GM12878 (cell line): ENCODE measurements at regions not wholly inside any gene's neighbourhood (a gene's known extent, or its start where the extent isn't known, plus 50 kb on each side); places are given as distances from the start of the nearest gene placed in this dataset.

Source experiments
- ATAC-seq: fragments of 200-7000 bp; cut with Tn5 transposase; 3 replicates; pipeline ENCODE4 v1.9.1; 2020; ENCODE audit warnings: mild to moderate bottlenecking, moderate library complexity
- BruUV-seq: library from RNA; stranded (reverse); fragments of 400-500 nt; replicated peaks from 2 replicates; lab custom pipeline; 2021; lab: Mats Ljungman, UMichigan
- CTCF ChIA-PET: fragments of 300-600 bp; sonication (Branson Sonifier 250); formaldehyde crosslinking; extraction: SDS; loops from one replicate; lab custom pipeline; 2021; ENCODE audit warnings: inconsistent platforms; lab: Yijun Ruan, JAX
- POLR2A ChIA-PET: fragments of 350-600 bp; formaldehyde crosslinking; extraction: SDS; loops from one replicate; lab custom pipeline; 2021; ENCODE audit warnings: inconsistent platforms; lab: Charles Lee
- RAD21 ChIA-PET: fragments of 300-600 bp; sonication (Branson Sonifier 250); formaldehyde crosslinking; loops from one replicate; lab custom pipeline; 2023; ENCODE audit warnings: antibody characterized with exemption; ENCODE audit not compliant: unreplicated experiment; lab: Charles Lee
- SMC1A ChIA-PET: fragments of 300-600 bp; sonication (Branson Sonifier 250); formaldehyde crosslinking; loops from one replicate; lab custom pipeline; 2023; ENCODE audit not compliant: unreplicated experiment, uncharacterized antibody; lab: Charles Lee
- DNase-seq: peaks from one replicate; pipeline ENCODE4 v3.0.0-alpha.2; 2011; ENCODE audit warnings: low read depth, low spot score
- FAIRE-seq: peaks from 3 replicates; lab custom pipeline; 2011; peaks lifted over from hg19 to GRCh38; lab: Jason Lieb, UNC
- H2AFZ ChIP-seq: 2 replicates; pipeline ENCODE4 v1.6.0; 2011; ENCODE audit warnings: low read depth, low read length, control low read depth; ENCODE audit not compliant: control insufficient read depth
- H3K27ac ChIP-seq: 2 replicates; pipeline ENCODE4 v1.5.1; 2011; ENCODE audit warnings: control low read depth; ENCODE audit not compliant: control insufficient read depth, insufficient read depth
- H3K27me3 ChIP-seq, 2 experiments: replicated peaks in 1 of 2; 2 replicates each; pipeline versions ENCODE4 v1.6.0 to v1.6.1; 2011; ENCODE audit warnings: low read length in 1 of 2; ENCODE audit not compliant: control insufficient read depth in 2 of 2, insufficient read depth in 2 of 2
- H3K36me3 ChIP-seq, 2 experiments: 2 replicates each; pipeline ENCODE4 v1.5.1; 2011; ENCODE audit warnings: low read length in 1 of 2; ENCODE audit not compliant: control insufficient read depth in 2 of 2, insufficient read depth in 2 of 2
- H3K4me1 ChIP-seq: 2 replicates; pipeline ENCODE4 v1.6.1; 2011; ENCODE audit warnings: mild to moderate bottlenecking, low read length, moderate library complexity, mixed read lengths; ENCODE audit not compliant: control insufficient read depth, insufficient read depth
- H3K4me2 ChIP-seq: 2 replicates; pipeline ENCODE4 v1.6.0; 2011; ENCODE audit warnings: control low read depth; ENCODE audit not compliant: control insufficient read depth, insufficient read depth
- H3K4me3 ChIP-seq: fragments of 200-600 bp; sonication (generic); 2 replicates; pipeline ENCODE4 v1.5.1; 2016
- H3K79me2 ChIP-seq: 2 replicates; pipeline ENCODE4 v1.6.0; 2011; ENCODE audit warnings: low read length; ENCODE audit not compliant: control insufficient read depth, insufficient read depth
- H3K9ac ChIP-seq: 2 replicates; pipeline ENCODE4 v1.8.0; 2011; ENCODE audit warnings: low read length, control low read depth, mixed read lengths; ENCODE audit not compliant: control insufficient read depth, insufficient read depth
- H3K9me3 ChIP-seq: replicated peaks from 3 replicates; pipeline ENCODE4 v1.5.1; 2011; ENCODE audit warnings: mild to moderate bottlenecking, low read length; ENCODE audit not compliant: control insufficient read depth, insufficient read depth
- H4K20me1 ChIP-seq: 2 replicates; pipeline ENCODE4 v1.6.0; 2011; ENCODE audit not compliant: control insufficient read depth, insufficient read depth
- CBFB ChIP-seq: IDR thresholded peaks from 2 replicates; pipeline ENCODE4 v1.6.1; 2016; ENCODE audit warnings: antibody characterized with exemption, low read depth
- MAX ChIP-seq: IDR thresholded peaks from 2 replicates; pipeline ENCODE4 v1.6.1; 2012; ENCODE audit warnings: low read depth, low read length, improper control_type of control experiment
- MTA2 ChIP-seq: fragments of 450-650 bp; IDR thresholded peaks from 2 replicates; pipeline ENCODE4 v1.6.1; 2016; ENCODE audit warnings: low read depth, mild to moderate bottlenecking, moderate library complexity
- NFXL1 ChIP-seq: fragments of 450-650 bp; IDR thresholded peaks from 2 replicates; pipeline ENCODE4 v1.6.1; 2017; ENCODE audit warnings: antibody characterized with exemption, mild to moderate bottlenecking, borderline replicate concordance
- NFYA ChIP-seq: IDR thresholded peaks from 2 replicates; pipeline ENCODE4 v1.6.1; 2011; ENCODE audit warnings: low read depth, mild to moderate bottlenecking, low read length, improper control_type of control experiment, borderline replicate concordance
- RAD21 ChIP-seq: IDR thresholded peaks from 2 replicates; pipeline ENCODE4 v1.6.1; 2011; ENCODE audit warnings: mild to moderate bottlenecking, low read depth, low read length, moderate library complexity; ENCODE audit not compliant: insufficient read depth
- RAD51 ChIP-seq: fragments of 450-650 bp; IDR thresholded peaks from 2 replicates; pipeline ENCODE4 v1.6.1; 2016; ENCODE audit warnings: moderate library complexity, mild to moderate bottlenecking, inconsistent platforms
- RB1 ChIP-seq: fragments of 450-650 bp; formaldehyde crosslinking; IDR thresholded peaks from 2 replicates; pipeline ENCODE4 v1.6.1; 2017; ENCODE audit warnings: mild to moderate bottlenecking, borderline replicate concordance
- STAT1 ChIP-seq: fragments of 450-650 bp; conservative IDR thresholded peaks from 2 replicates; pipeline ENCODE4 v1.6.1; 2014; ENCODE audit warnings: antibody characterized with exemption, mild to moderate bottlenecking
- TARDBP ChIP-seq: IDR thresholded peaks from 2 replicates; pipeline ENCODE4 v1.6.1; 2016; ENCODE audit warnings: borderline replicate concordance
- TBL1XR1 ChIP-seq: IDR thresholded peaks from 2 replicates; pipeline ENCODE4 v1.6.1; 2012; ENCODE audit warnings: low read depth, low read length, improper control_type of control experiment
- WRNIP1 ChIP-seq: IDR thresholded peaks from 2 replicates; pipeline ENCODE4 v1.6.1; 2011; ENCODE audit warnings: low read depth, low read length, improper control_type of control experiment, borderline replicate concordance
- ZNF274 ChIP-seq: IDR thresholded peaks from one replicate; pipeline ENCODE4 v1.8.0; 2011; ENCODE audit not compliant: insufficient read length, insufficient read depth
- ZNF384 ChIP-seq: IDR thresholded peaks from 2 replicates; pipeline ENCODE4 v1.6.1; 2012; ENCODE audit warnings: low read depth, mild to moderate bottlenecking, low read length, improper control_type of control experiment, borderline replicate concordance
- whole genome bisulfite sequencing: methylation state at CpG from one replicate; pipeline ENCODE4 v1.1.6; 2016; ENCODE audit warnings: low lambda C conversion rate; ENCODE audit not compliant: insufficient replicate concordance, insufficient coverage; ENCODE audit errors: missing lambda C conversion rate; 5-methylcytosine and 5-hydroxymethylcytosine counted together
- in situ Hi-C: fragments of 300-500 bp; cut with MboI; formaldehyde crosslinking; loops from 9 replicates; pipeline ENCODE4 v1.14.3; 2018; ENCODE audit warnings: mixed read lengths
- intact Hi-C: fragments of 100-400 bp; cut with micrococcal nuclease; formaldehyde crosslinking; loops from one replicate; pipeline ENCODE4 v1.14.2; 2022; ENCODE audit not compliant: unreplicated experiment
- TF ChIP-seq, protein P1 (sequence below): IDR thresholded peaks from 2 replicates; pipeline ENCODE4 v1.6.1; 2012; ENCODE audit warnings: low read depth, low read length, improper control_type of control experiment
- TF ChIP-seq, protein P2 (sequence below): fragments of 450-650 bp; IDR thresholded peaks from 2 replicates; pipeline ENCODE4 v1.6.1; 2018; ENCODE audit warnings: borderline replicate concordance, mild to moderate bottlenecking; ENCODE audit not compliant: partially characterized antibody

DNA sequence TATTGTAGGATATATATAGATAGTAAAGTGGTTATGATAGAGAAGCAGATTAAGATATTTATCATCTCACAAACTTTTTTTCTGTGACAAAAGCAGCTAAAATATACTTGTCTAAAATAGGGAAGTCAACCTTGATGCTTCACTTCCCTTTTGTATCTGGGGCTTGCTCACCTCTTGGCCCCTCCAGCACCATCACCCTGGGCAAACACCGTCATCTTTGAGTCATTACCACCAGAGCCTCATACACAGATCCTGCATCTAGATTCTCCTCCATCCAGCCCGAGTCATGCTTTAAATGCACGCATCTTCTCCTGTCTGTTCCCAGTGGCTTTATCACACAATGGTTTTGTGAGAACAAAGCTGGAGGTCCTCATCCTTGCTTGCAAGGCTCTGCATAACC lies 1062.7 kb upstream of the EEF2KMT start (continued):
- TF ChIP-seq, protein P1, sequence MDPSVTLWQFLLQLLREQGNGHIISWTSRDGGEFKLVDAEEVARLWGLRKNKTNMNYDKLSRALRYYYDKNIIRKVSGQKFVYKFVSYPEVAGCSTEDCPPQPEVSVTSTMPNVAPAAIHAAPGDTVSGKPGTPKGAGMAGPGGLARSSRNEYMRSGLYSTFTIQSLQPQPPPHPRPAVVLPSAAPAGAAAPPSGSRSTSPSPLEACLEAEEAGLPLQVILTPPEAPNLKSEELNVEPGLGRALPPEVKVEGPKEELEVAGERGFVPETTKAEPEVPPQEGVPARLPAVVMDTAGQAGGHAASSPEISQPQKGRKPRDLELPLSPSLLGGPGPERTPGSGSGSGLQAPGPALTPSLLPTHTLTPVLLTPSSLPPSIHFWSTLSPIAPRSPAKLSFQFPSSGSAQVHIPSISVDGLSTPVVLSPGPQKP = no peak

DNA sequence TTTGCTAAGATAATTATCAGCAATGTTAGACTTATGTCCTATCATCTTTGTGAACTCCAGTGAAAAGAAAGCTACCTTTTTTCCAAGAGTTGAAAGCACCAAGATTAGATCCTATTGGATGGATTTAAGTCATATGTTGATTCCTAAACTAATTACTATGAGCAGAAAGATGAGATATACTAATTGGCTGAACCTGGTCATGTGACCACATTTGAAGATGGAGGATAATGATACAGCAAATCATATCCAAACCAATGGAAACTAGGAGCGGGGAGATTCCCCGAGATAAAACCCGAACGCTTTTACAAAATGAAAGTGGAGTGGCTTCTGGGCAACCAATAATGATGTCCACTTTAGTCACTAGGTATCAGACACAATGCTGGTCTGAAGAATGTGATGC lies 1060.2 kb upstream of the EEF2KMT start:
- RAD21 ChIA-PET = no interaction called here
- H4K20me1 ChIP-seq = no peaks in the 10 kb centered on the region
- H3K36me3 ChIP-seq = no peaks in the 10 kb centered on the region
- no peak for TF ChIP-seq TARDBP
- TF ChIP-seq RB1 = no peak
- TF ChIP-seq MTA2 = no peak
- TF ChIP-seq NFXL1 = no peak
- no peak for TF ChIP-seq RAD51
- TF ChIP-seq, protein P2, sequence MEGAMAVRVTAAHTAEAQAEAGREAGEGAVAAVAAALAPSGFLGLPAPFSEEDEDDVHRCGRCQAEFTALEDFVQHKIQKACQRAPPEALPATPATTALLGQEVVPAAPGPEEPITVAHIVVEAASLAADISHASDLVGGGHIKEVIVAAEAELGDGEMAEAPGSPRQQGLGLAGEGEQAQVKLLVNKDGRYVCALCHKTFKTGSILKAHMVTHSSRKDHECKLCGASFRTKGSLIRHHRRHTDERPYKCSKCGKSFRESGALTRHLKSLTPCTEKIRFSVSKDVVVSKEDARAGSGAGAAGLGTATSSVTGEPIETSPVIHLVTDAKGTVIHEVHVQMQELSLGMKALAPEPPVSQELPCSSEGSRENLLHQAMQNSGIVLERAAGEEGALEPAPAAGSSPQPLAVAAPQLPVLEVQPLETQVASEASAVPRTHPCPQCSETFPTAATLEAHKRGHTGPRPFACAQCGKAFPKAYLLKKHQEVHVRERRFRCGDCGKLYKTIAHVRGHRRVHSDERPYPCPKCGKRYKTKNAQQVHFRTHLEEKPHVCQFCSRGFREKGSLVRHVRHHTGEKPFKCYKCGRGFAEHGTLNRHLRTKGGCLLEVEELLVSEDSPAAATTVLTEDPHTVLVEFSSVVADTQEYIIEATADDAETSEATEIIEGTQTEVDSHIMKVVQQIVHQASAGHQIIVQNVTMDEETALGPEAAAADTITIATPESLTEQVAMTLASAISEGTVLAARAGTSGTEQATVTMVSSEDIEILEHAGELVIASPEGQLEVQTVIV = no peak
- no peak for TF ChIP-seq RAD21
- no peak for TF ChIP-seq NFYA
- no peak for TF ChIP-seq TBL1XR1
- no peak for TF ChIP-seq STAT1
- TF ChIP-seq ZNF384 = no peak
- TF ChIP-seq CBFB = no peak
- TF ChIP-seq ZNF274 = no peak
- no peak for TF ChIP-seq WRNIP1
- no peak for TF ChIP-seq MAX
- TF ChIP-seq, all 136 proteins: peak for 0
- Histone ChIP-seq H3K4me2 (no peak overlapping the region), H3K9me3 (no peaks in the 10 kb centered on the region), H3K4me1 (no peaks in the 10 kb centered on the region), H3K4me3 (no peak overlapping the region), H3K79me2 (no peaks in the 10 kb centered on the region), H2AFZ (no peak overlapping the region), H3K27me3 (no peaks in the 10 kb centered on the region), H3K27ac (no peak overlapping the region), H3K9ac (no peak overlapping the region)
- FAIRE-seq (no peak), ATAC-seq (no peak), DNase-seq (no peak)
- ChIA-PET POLR2A (no interaction called here), CTCF (no interaction called here), SMC1A (no interaction called here)
- WGBS = 59% methylated on average over 4 of the region's 4 CpGs
- in situ Hi-C loops = no loop called here
- no TSS peak for BruUV-seq
- intact Hi-C loops = no loop called here
